DND-41 (cell line): ENCODE measurements at regions not wholly inside any gene's neighbourhood (a gene's known extent, or its start where the extent isn't known, plus 50 kb on each side); places are given as distances from the start of the nearest gene placed in this dataset.

Experiments
- ATAC-seq: fragments of 200-7000 bp; cut with Tn5 transposase; 3 replicates; pipeline ENCODE4 v1.9.1; 2021; ENCODE audit warnings: low read depth; ENCODE audit not compliant: insufficient read depth
- DNase-seq: peaks from one replicate; pipeline ENCODE4 v3.0.0-alpha.2; 2020
- H2AFZ ChIP-seq: 2 replicates; pipeline ENCODE4 v1.6.0; 2012; ENCODE audit warnings: low read depth, low read length
- H3K27ac ChIP-seq: 2 replicates; pipeline ENCODE4 v1.5.1; 2012; ENCODE audit warnings: low read length, inconsistent platforms
- H3K27me3 ChIP-seq: fragments of 200-600 bp; sonication (generic); 2 replicates; pipeline ENCODE4 v1.6.0; 2012; ENCODE audit warnings: low read length, mild to moderate bottlenecking, inconsistent platforms; ENCODE audit not compliant: insufficient read depth, poor library complexity
- H3K36me3 ChIP-seq: 2 replicates; pipeline ENCODE4 v1.5.1; 2012; ENCODE audit warnings: low read length, inconsistent platforms; ENCODE audit not compliant: insufficient read depth
- H3K4me1 ChIP-seq: 2 replicates; pipeline ENCODE4 v1.5.1; 2012; ENCODE audit warnings: mild to moderate bottlenecking, low read length; ENCODE audit not compliant: insufficient read depth
- H3K4me2 ChIP-seq: 2 replicates; pipeline ENCODE4 v1.6.0; 2012; ENCODE audit warnings: mild to moderate bottlenecking, moderate library complexity, low read length, inconsistent platforms; ENCODE audit not compliant: insufficient read depth
- H3K4me3 ChIP-seq, 2 experiments: fragments of 200-600 bp in 1 of 2; shearing (Covaris generic) in 1 of 2; 2 replicates each; pipeline ENCODE4 v1.5.1; 2012 to 2016; ENCODE audit warnings: inconsistent platforms in 2 of 2, low read length in 2 of 2, mild to moderate bottlenecking in 2 of 2, low read depth in 1 of 2, moderate library complexity in 1 of 2
- H3K79me2 ChIP-seq: 2 replicates; pipeline ENCODE4 v1.6.0; 2012; ENCODE audit warnings: low read length, inconsistent platforms; ENCODE audit not compliant: insufficient read depth
- H3K9ac ChIP-seq: 2 replicates; pipeline ENCODE4 v1.6.0; 2012; ENCODE audit warnings: low read depth, mild to moderate bottlenecking, inconsistent platforms, low read length, moderate library complexity
- H3K9me3 ChIP-seq: 2 replicates; pipeline ENCODE4 v1.5.1; 2012; ENCODE audit warnings: low read length, moderate library complexity, mild to moderate bottlenecking, inconsistent platforms; ENCODE audit not compliant: insufficient read depth, severe bottlenecking
- H4K20me1 ChIP-seq: 2 replicates; pipeline ENCODE4 v1.6.0; 2012; ENCODE audit warnings: low read length; ENCODE audit not compliant: insufficient read depth
- CTCF ChIP-seq: IDR thresholded peaks from 2 replicates; pipeline ENCODE4 v1.5.1; 2012; ENCODE audit warnings: borderline replicate concordance, low read length, moderate library complexity, mild to moderate bottlenecking; ENCODE audit not compliant: poor library complexity, severe bottlenecking; ENCODE audit errors: extremely low read depth
- EZH2 ChIP-seq: IDR thresholded peaks from 3 replicates; pipeline ENCODE4 v1.6.1; 2012; ENCODE audit warnings: borderline replicate concordance, low read depth, mild to moderate bottlenecking, moderate library complexity, low read length, inconsistent platforms; ENCODE audit not compliant: severe bottlenecking

DNA sequence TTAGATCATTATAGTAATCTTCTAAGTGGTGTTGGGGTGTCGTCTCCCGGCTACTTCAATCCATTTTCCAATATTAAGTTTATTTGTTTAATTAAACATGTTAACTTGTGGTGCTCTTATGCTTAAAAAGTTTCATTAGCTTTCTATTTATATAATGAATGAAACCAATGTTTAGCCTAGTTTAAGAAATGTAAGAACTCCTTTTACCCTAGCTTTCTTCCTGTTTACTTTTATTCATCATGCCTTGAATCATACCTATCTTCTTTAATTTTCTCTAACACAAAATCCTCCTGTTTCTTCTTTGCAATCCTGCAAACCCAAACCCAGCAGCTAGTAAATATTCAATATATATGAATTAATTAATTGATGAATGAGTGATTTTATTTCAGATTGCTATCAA lies 1276.7 kb upstream of the PIK3C3 start:
- no peak for ATAC-seq
- no peaks in the 10 kb centered on the region for H3K9me3 ChIP-seq
- no peak overlapping the region for H3K4me2 ChIP-seq
- no peak overlapping the region for H3K9ac ChIP-seq
- no peaks in the 10 kb centered on the region for H3K79me2 ChIP-seq
- no peaks in the 10 kb centered on the region for H3K27me3 ChIP-seq
- H3K36me3 ChIP-seq = no peaks in the 10 kb centered on the region
- no peak for TF ChIP-seq EZH2
- TF ChIP-seq CTCF = no peak
- no peak overlapping the region for H3K27ac ChIP-seq
- no peaks in the 10 kb centered on the region for H3K4me1 ChIP-seq
- no peak for DNase-seq
- H2AFZ ChIP-seq = no peak overlapping the region
- no peak overlapping the region for H3K4me3 ChIP-seq
- H4K20me1 ChIP-seq = no peaks in the 10 kb centered on the region

DNA sequence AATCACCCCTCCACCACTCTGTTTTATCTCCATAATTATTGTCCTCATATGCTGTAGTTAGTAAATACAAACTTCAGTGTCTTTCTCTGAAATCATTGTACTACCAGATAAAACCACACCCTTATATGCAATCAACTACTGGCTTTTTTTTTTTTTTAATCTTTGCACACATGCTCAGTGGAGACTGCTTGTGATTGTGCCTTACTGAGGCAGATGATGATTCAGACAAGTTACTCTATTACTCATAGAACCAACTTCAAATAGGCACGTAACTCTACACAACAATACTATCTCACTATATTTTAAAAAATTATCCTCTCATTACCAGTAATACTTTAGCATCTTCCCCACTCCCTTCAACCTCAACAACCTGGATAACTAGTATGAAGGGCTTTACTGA lies 1278.4 kb upstream of the PIK3C3 start:
- H3K36me3 ChIP-seq = no peaks in the 10 kb centered on the region
- no peaks in the 10 kb centered on the region for H3K27me3 ChIP-seq
- ATAC-seq (no peak), DNase-seq (no peak)
- no peaks in the 10 kb centered on the region for H4K20me1 ChIP-seq
- TF ChIP-seq EZH2 = no peak
- TF ChIP-seq CTCF = no peak
- no peaks in the 10 kb centered on the region for H3K4me1 ChIP-seq
- no peak overlapping the region for H3K4me2 ChIP-seq
- H3K4me3 ChIP-seq = no peak overlapping the region
- H3K9ac ChIP-seq = no peak overlapping the region
- no peaks in the 10 kb centered on the region for H3K79me2 ChIP-seq
- H2AFZ ChIP-seq = no peak overlapping the region
- H3K27ac ChIP-seq = no peak overlapping the region
- no peaks in the 10 kb centered on the region for H3K9me3 ChIP-seq

GRCh38 chr18:40673150-40673549 lies 1281.9 kb upstream of the PIK3C3 start:
- H3K27me3 ChIP-seq = no peaks in the 10 kb centered on the region
- ATAC-seq = no peak

More at GRCh38 chr18:40673150-40673549, 1281.9 kb upstream of the PIK3C3 start:
- TF ChIP-seq EZH2 = no peak
- no peak for TF ChIP-seq CTCF
- Histone ChIP-seq H3K9me3 (no peaks in the 10 kb centered on the region), H3K4me2 (no peak overlapping the region), H4K20me1 (no peaks in the 10 kb centered on the region), H3K4me3 (no peak overlapping the region), H2AFZ (no peak overlapping the region), H3K79me2 (no peaks in the 10 kb centered on the region), H3K9ac (no peak overlapping the region), H3K27ac (no peak overlapping the region), H3K4me1 (no peaks in the 10 kb centered on the region), H3K36me3 (no peaks in the 10 kb centered on the region)
- no peak for DNase-seq
